HUES6 (cell line): ENCODE measurements at regions not wholly inside any gene's neighbourhood (a gene's known extent, or its start where the extent isn't known, plus 50 kb on each side); places are given as distances from the start of the nearest gene placed in this dataset.

ENCODE experiments used
- H3K27ac ChIP-seq: 2 replicates; pipeline ENCODE4 v1.7.0; 2013; ENCODE audit warnings: low read depth, mild to moderate bottlenecking, low read length, inconsistent platforms
- H3K27me3 ChIP-seq: 2 replicates; pipeline ENCODE4 v1.6.1; 2013; ENCODE audit warnings: low read length; ENCODE audit not compliant: control insufficient read depth, insufficient read depth
- H3K36me3 ChIP-seq: 2 replicates; pipeline ENCODE4 v1.6.1; 2013; ENCODE audit warnings: low read length; ENCODE audit not compliant: control insufficient read depth, insufficient read depth
- H3K4me1 ChIP-seq: 2 replicates; pipeline ENCODE4 v1.6.1; 2013; ENCODE audit warnings: low read length; ENCODE audit not compliant: control insufficient read depth, insufficient read depth
- H3K4me3 ChIP-seq: 2 replicates; pipeline ENCODE4 v1.5.1; 2013; ENCODE audit warnings: low read depth, low read length
- H3K9ac ChIP-seq: one replicate; pipeline ENCODE4 v1.6.1; 2013; ENCODE audit warnings: mild to moderate bottlenecking, low read length
- H3K9me3 ChIP-seq: 2 replicates; pipeline ENCODE4 v1.6.1; 2013; ENCODE audit warnings: low read depth, low read length; ENCODE audit not compliant: control insufficient read depth, insufficient read depth

- peaks cover 9% of the 10 kb centered on the region for H3K9me3 ChIP-seq
- H3K27ac ChIP-seq, result no peak overlapping the region
- H3K4me1 ChIP-seq, result no peaks in the 10 kb centered on the region
- H3K27me3 ChIP-seq, result no peaks in the 10 kb centered on the region
- no peaks in the 10 kb centered on the region for H3K36me3 ChIP-seq
- H3K9ac ChIP-seq, result no peak overlapping the region
- H3K4me3 ChIP-seq, result no peak overlapping the region
These were observed 243.4 kb downstream of the WNT5A start for GRCh38 chr3:55243678-55244077.

- Histone ChIP-seq H3K4me1 (no peaks in the 10 kb centered on the region), H3K27ac (no peak overlapping the region), H3K4me3 (no peak overlapping the region), H3K9me3 (peaks cover 4% of the 10 kb centered on the region; the same call in 1 of the 2 replicates), H3K36me3 (no peaks in the 10 kb centered on the region), H3K27me3 (no peaks in the 10 kb centered on the region), H3K9ac (no peak overlapping the region)
These were observed 244.2 kb downstream of the WNT5A start for GRCh38 chr3:55242921-55243320.

- H3K27me3 ChIP-seq, result no peaks in the 10 kb centered on the region
- no peaks in the 10 kb centered on the region for H3K4me1 ChIP-seq
- H3K4me3 ChIP-seq, result no peak overlapping the region
- no peaks in the 10 kb centered on the region for H3K9me3 ChIP-seq
- no peaks in the 10 kb centered on the region for H3K36me3 ChIP-seq
- no peak overlapping the region for H3K9ac ChIP-seq
- H3K27ac ChIP-seq, result no peak overlapping the region
These were observed 246.0 kb downstream of the WNT5A start for GRCh38 chr3:55241098-55241497.

GRCh38 chr3:55235416-55235815 is 251.7 kb downstream of the WNT5A start:
- H3K4me3 ChIP-seq, result no peak overlapping the region
- H3K4me1 ChIP-seq, result no peaks in the 10 kb centered on the region
- no peaks in the 10 kb centered on the region for H3K9me3 ChIP-seq
- H3K36me3 ChIP-seq, result no peaks in the 10 kb centered on the region
- H3K27ac ChIP-seq, result no peak overlapping the region
- no peaks in the 10 kb centered on the region for H3K27me3 ChIP-seq
- H3K9ac ChIP-seq, result no peak overlapping the region

- H3K27ac ChIP-seq, result no peak overlapping the region
- no peak overlapping the region for H3K4me3 ChIP-seq
These were observed 260.4 kb downstream of the WNT5A start for GRCh38 chr3:55226696-55227095.

GRCh38 chr3:55218577-55218976 is 268.5 kb downstream of the WNT5A start:
- no peaks in the 10 kb centered on the region for H3K27me3 ChIP-seq
- H3K4me3 ChIP-seq, result no peak overlapping the region
- H3K36me3 ChIP-seq, result no peaks in the 10 kb centered on the region
- no peaks in the 10 kb centered on the region for H3K9me3 ChIP-seq
- no peak overlapping the region for H3K9ac ChIP-seq
- H3K27ac ChIP-seq, result no peak overlapping the region
- no peaks in the 10 kb centered on the region for H3K4me1 ChIP-seq

More at GRCh38 chr3:55226696-55227095, 260.4 kb downstream of the WNT5A start:
- Histone ChIP-seq H3K9me3 (no peaks in the 10 kb centered on the region), H3K9ac (no peak overlapping the region), H3K4me1 (no peaks in the 10 kb centered on the region), H3K36me3 (no peaks in the 10 kb centered on the region), H3K27me3 (no peaks in the 10 kb centered on the region)

- Histone ChIP-seq H3K4me3 (no peak overlapping the region), H3K9ac (no peak overlapping the region), H3K36me3 (no peaks in the 10 kb centered on the region), H3K27me3 (no peaks in the 10 kb centered on the region), H3K4me1 (peaks cover 9% of the 10 kb centered on the region), H3K27ac (no peak overlapping the region), H3K9me3 (peaks cover 5% of the 10 kb centered on the region; the same call in 1 of the 2 replicates)
These were observed 279.4 kb downstream of the WNT5A start for GRCh38 chr3:55207744-55208143.

GRCh38 chr3:55205990-55206389 is 278.1 kb upstream of the LRTM1 start:
- Histone ChIP-seq H3K27me3 (no peaks in the 10 kb centered on the region), H3K9ac (no peak overlapping the region), H3K27ac (no peak overlapping the region), H3K36me3 (no peaks in the 10 kb centered on the region), H3K4me1 (peaks cover 17% of the 10 kb centered on the region), H3K9me3 (peaks cover 5% of the 10 kb centered on the region; the same call in 1 of the 2 replicates), H3K4me3 (no peak overlapping the region)

GRCh38 chr3:55204417-55204816 is 276.6 kb upstream of the LRTM1 start:
- peaks cover 21% of the 10 kb centered on the region for H3K4me1 ChIP-seq
- no peaks in the 10 kb centered on the region for H3K36me3 ChIP-seq
- no peak overlapping the region for H3K9ac ChIP-seq
- H3K27ac ChIP-seq, result no peak overlapping the region
- H3K9me3 ChIP-seq, result peaks cover 5% of the 10 kb centered on the region; the same call in 1 of the 2 replicates
- H3K27me3 ChIP-seq, result no peaks in the 10 kb centered on the region
- H3K4me3 ChIP-seq, result no peak overlapping the region

- H3K27me3 ChIP-seq, result no peaks in the 10 kb centered on the region
- no peak overlapping the region for H3K4me3 ChIP-seq
- H3K36me3 ChIP-seq, result no peaks in the 10 kb centered on the region
- no peak overlapping the region for H3K9ac ChIP-seq
- H3K9me3 ChIP-seq, result no peaks in the 10 kb centered on the region
- H3K4me1 ChIP-seq, result peaks cover 21% of the 10 kb centered on the region
- no peak overlapping the region for H3K27ac ChIP-seq
These were observed 275.7 kb upstream of the LRTM1 start for GRCh38 chr3:55203546-55203945.

- no peaks in the 10 kb centered on the region for H3K36me3 ChIP-seq
- peaks cover 21% of the 10 kb centered on the region for H3K4me1 ChIP-seq
- no peaks in the 10 kb centered on the region for H3K9me3 ChIP-seq
- no peak overlapping the region for H3K4me3 ChIP-seq
- H3K27me3 ChIP-seq, result no peaks in the 10 kb centered on the region
- H3K27ac ChIP-seq, result peak overlapping the region; percentile 66; the same call in 1 of the 2 replicates
- H3K9ac ChIP-seq, result no peak overlapping the region
These were observed 275.1 kb upstream of the LRTM1 start for GRCh38 chr3:55203006-55203405.

GRCh38 chr3:55202326-55202725 is 274.5 kb upstream of the LRTM1 start:
- no peaks in the 10 kb centered on the region for H3K9me3 ChIP-seq
- peaks cover 21% of the 10 kb centered on the region for H3K4me1 ChIP-seq
- H3K9ac ChIP-seq, result no peak overlapping the region
- H3K27ac ChIP-seq, result 0 out of 2 replicates have a peak overlapping the region, but pooled peaks have one; percentile 66
- no peak overlapping the region for H3K4me3 ChIP-seq
- H3K36me3 ChIP-seq, result no peaks in the 10 kb centered on the region
- no peaks in the 10 kb centered on the region for H3K27me3 ChIP-seq
